Thyroid gland (tissue), 4 donors: ENCODE measurements at regions not wholly inside any gene's neighbourhood (a gene's known extent, or its start where the extent isn't known, plus 50 kb on each side); places are given as distances from the start of the nearest gene placed in this dataset.

ENCODE experiments used
- DNase-seq, 2 donors: peaks; one replicate each; pipeline ENCODE4 v3.0.0-alpha.2; 2019
- H3K27ac ChIP-seq, 3 donors: fragments of 200-600 bp; sonication (generic); 1 replicate in 2 of 3; 2 replicates in 1 of 3; pipeline ENCODE4 v1.5.1; 2016 to 2019; ENCODE audit warnings: mild to moderate bottlenecking in 1 of 3, moderate library complexity in 1 of 3
- H3K27me3 ChIP-seq: fragments of 200-600 bp; sonication (generic); one replicate; pipeline ENCODE4 v1.5.1; 2019
- H3K36me3 ChIP-seq, 2 donors: fragments of 200-600 bp; sonication (generic); one replicate each; pipeline ENCODE4 v1.5.1; 2016 to 2019
- H3K4me1 ChIP-seq, 2 donors: fragments of 200-600 bp; sonication (generic); one replicate each; pipeline ENCODE4 v1.5.1; 2017 to 2019
- H3K4me3 ChIP-seq, 3 donors: fragments of 200-600 bp; sonication (generic); replicated peaks in 1 of 3; 1 replicate in 2 of 3; 2 replicates in 1 of 3; pipeline ENCODE4 v1.5.1; 2016; ENCODE audit warnings: mild to moderate bottlenecking in 1 of 3
- H3K9me3 ChIP-seq: fragments of 200-600 bp; sonication (generic); one replicate; pipeline ENCODE4 v1.5.1; 2017
- CTCF ChIP-seq, 6 experiments: fragments of 200-600 bp in 3 of 6; fragments of 450-650 bp in 3 of 6; sonication (generic) in 3 of 6; IDR thresholded peaks; one replicate each; pipeline ENCODE4 v1.5.1; 2016 to 2019; ENCODE audit warnings: antibody characterized with exemption in 6 of 6, mild to moderate bottlenecking in 2 of 6, inconsistent platforms in 1 of 6, moderate library complexity in 1 of 6
- POLR2A ChIP-seq, 2 donors: fragments of 450-650 bp; IDR thresholded peaks; one replicate each; pipeline ENCODE4 v1.6.1; 2017; ENCODE audit warnings: antibody characterized with exemption in 2 of 2, mild to moderate bottlenecking in 2 of 2, moderate library complexity in 1 of 2
- WGBS, 2 donors: methylation state at CpG; one replicate each; pipeline ENCODE4 v1.1.5; 2017; 5-methylcytosine and 5-hydroxymethylcytosine counted together
- intact Hi-C: fragments of 100-400 bp; cut with DNase I; formaldehyde crosslinking; loops from one replicate; pipeline ENCODE4 v1.15.1; 2023

GRCh38 chr20:22841846-22842245 is 193.3 kb upstream of the SSTR4 start:
- Histone ChIP-seq H3K27ac (no peak overlapping the region), H3K4me3 (no peak overlapping the region), H3K4me1 (no peaks in the 10 kb centered on the region), H3K36me3 (no peaks in the 10 kb centered on the region), H3K9me3 (no peaks in the 10 kb centered on the region), H3K27me3 (no peaks in the 10 kb centered on the region)
- DNase-seq = no peak
- no peak for TF ChIP-seq POLR2A (IDR thresholded peaks at IDR 0.05)
- TF ChIP-seq CTCF (IDR thresholded peaks at IDR 0.05) = no peak
- intact Hi-C loops = no loop called here
- 72 to 78% methylated on average over 4 of the region's 4 CpGs for WGBS, 2 donors

GRCh38 chr20:22842793-22843192 is 192.3 kb upstream of the SSTR4 start:
- intact Hi-C loops = no loop called here
- WGBS, 2 donors = 88 to 93% methylated on average over 5 of the region's 5 CpGs
- H3K4me3 ChIP-seq = no peak overlapping the region

GRCh38 chr20:22844959-22845358 is 190.2 kb upstream of the SSTR4 start:
- TF ChIP-seq CTCF (IDR thresholded peaks at IDR 0.05) = no peak
- no peak for TF ChIP-seq POLR2A (IDR thresholded peaks at IDR 0.05)
- Histone ChIP-seq H3K9me3 (no peaks in the 10 kb centered on the region), H3K4me3 (no peak overlapping the region), H3K36me3 (no peaks in the 10 kb centered on the region), H3K4me1 (no peaks in the 10 kb centered on the region), H3K27ac (no peak overlapping the region), H3K27me3 (no peaks in the 10 kb centered on the region)
- DNase-seq = no peak
- intact Hi-C loops = no loop called here

More at GRCh38 chr20:22842793-22843192, 192.3 kb upstream of the SSTR4 start:
- H3K4me1 ChIP-seq = no peaks in the 10 kb centered on the region
- H3K9me3 ChIP-seq = no peaks in the 10 kb centered on the region
- DNase-seq = no peak
- H3K27me3 ChIP-seq = no peaks in the 10 kb centered on the region
- no peaks in the 10 kb centered on the region for H3K36me3 ChIP-seq
- TF ChIP-seq CTCF (IDR thresholded peaks at IDR 0.05) (no peak), POLR2A (IDR thresholded peaks at IDR 0.05) (no peak)
- H3K27ac ChIP-seq = no peak overlapping the region

- DNase-seq = no peak
- TF ChIP-seq CTCF (IDR thresholded peaks at IDR 0.05) (no peak), POLR2A (IDR thresholded peaks at IDR 0.05) (no peak)
- 31% methylated on average over 3 of the region's 3 CpGs for WGBS, 2 donors
- Histone ChIP-seq H3K4me3 (no peak overlapping the region), H3K27me3 (no peaks in the 10 kb centered on the region), H3K9me3 (no peaks in the 10 kb centered on the region), H3K4me1 (no peaks in the 10 kb centered on the region), H3K36me3 (no peaks in the 10 kb centered on the region), H3K27ac (no peak overlapping the region)
- intact Hi-C loops = no loop called here
Measured at GRCh38 chr20:22846863-22847262, 188.2 kb upstream of the SSTR4 start.

GRCh38 chr20:22848364-22848763 is 186.7 kb upstream of the SSTR4 start:
- H3K9me3 ChIP-seq = no peaks in the 10 kb centered on the region
- DNase-seq = no peak

More at GRCh38 chr20:22848364-22848763, 186.7 kb upstream of the SSTR4 start:
- no peak overlapping the region for H3K4me3 ChIP-seq
- WGBS, 2 donors = 92 to 95% methylated on average over 1 of the region's 1 CpG
- H3K27me3 ChIP-seq = no peaks in the 10 kb centered on the region
- TF ChIP-seq CTCF (IDR thresholded peaks at IDR 0.05) (no peak), POLR2A (IDR thresholded peaks at IDR 0.05) (no peak)
- no peak overlapping the region for H3K27ac ChIP-seq
- no peaks in the 10 kb centered on the region for H3K4me1 ChIP-seq
- H3K36me3 ChIP-seq = no peaks in the 10 kb centered on the region
- intact Hi-C loops = no loop called here
